GM19397 (cell line): ENCODE measurements at regions not wholly inside any gene's neighbourhood (a gene's known extent, or its start where the extent isn't known, plus 50 kb on each side); places are given as distances from the start of the nearest gene placed in this dataset.
"Not testable (repeated sequence)": the region's sequence is repeated elsewhere in the genome, so short reads cannot be mapped to it uniquely, and the experiment has no call there.

Experiments
- ATAC-seq: cut with Tn5 transposase; IDR thresholded peaks from one replicate; pipeline ENCODE4 v1.9.1; 2021; ENCODE audit warnings: mild to moderate bottlenecking, moderate library complexity; ENCODE audit not compliant: unreplicated experiment

DNA sequence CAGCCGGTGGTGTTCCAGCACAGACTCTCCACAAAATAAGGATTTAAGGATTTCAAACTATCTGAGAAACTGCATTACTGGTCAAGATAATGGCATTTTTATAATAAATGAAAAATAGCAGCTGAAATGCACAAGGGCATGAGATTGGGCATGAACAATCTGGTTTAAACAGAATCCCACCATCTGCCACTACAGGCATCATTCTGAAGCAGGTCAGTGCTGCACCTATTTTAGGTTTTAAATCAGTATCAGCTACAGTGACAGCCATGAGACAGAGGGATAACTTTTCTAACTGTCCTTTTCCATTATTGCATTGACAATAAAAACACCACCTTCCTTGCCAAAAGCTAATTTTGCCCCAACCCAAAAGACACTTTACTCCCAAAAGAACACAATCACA is 186.8 kb downstream of the ETV1 start:
- no peak for ATAC-seq

DNA sequence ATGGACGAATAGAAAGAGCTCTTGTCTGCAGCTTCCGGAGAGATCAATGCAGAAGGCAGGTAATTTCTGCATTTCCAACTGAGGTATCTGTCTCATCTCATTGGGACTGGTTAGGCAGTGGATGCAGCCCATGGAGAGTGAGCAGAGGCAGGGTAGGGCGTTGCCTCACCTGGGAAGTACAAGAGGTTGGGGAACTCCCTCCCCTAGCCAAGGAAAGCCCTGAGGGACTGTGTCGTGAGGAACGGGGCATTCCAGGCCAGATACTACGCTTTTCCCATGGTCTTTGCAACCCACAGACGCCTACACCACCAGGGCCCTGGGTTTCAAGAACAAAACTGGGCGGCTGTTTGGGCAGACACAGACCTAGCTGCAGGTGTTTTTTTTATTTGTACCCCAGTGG is 186.3 kb downstream of the ETV1 start:
- ATAC-seq = no peak

DNA sequence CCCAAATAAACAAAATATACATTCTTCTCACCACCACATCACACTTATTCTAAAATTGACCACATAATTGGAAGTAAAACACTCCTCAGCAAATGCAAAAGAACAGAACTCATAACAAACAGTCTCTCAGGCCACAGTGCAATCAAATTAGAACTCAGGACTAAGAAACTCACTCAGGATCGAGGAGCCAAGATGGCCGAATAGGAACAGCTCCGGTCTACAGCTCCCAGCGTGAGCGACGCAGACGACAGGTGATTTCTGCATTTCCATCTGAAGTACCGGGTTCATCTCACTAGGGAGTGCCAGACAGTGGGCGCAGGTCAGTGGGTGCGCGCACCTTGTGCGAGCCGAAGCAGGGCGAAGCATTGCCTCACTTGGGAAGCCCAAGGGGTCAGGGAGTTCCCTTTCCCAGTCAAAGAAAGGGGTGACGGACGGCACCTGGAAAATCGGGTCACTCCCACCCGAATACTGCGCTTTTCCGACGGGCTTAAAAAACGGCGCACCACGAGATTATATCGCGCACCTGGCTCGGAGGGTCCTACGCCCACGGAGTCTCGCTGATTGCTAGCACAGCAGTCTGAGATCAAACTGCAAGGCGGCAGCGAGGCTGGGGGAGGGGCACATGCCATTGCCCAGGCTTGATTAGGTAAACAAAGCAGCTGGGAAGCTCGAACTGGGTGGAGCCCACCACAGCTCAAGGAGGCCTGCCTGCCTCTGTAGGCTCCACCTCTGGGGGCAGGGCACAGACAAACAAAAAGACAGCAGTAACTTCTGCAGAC is 183.2 kb downstream of the ETV1 start:
- ATAC-seq = not testable (repeated sequence)

DNA sequence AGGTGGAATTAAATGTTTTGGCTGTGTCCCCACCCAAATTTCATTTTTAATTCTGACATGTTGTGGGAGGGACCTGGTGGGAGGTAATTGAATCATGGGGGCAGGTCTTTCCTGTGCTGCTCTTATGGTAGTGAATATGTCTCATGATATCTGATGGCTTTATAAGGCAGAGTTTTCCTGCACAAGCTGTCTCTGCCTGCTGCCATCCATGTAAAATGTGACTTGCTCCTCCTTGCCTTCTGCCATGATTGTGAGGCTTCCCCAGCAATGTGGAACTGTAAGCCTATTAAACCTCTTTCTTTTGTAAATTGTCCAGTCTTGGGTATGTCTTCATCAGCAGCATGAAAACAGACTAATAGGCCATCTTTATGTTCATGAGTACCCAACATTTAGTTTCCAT is 172.2 kb downstream of the ETV1 start:
- not testable (repeated sequence) for ATAC-seq

DNA sequence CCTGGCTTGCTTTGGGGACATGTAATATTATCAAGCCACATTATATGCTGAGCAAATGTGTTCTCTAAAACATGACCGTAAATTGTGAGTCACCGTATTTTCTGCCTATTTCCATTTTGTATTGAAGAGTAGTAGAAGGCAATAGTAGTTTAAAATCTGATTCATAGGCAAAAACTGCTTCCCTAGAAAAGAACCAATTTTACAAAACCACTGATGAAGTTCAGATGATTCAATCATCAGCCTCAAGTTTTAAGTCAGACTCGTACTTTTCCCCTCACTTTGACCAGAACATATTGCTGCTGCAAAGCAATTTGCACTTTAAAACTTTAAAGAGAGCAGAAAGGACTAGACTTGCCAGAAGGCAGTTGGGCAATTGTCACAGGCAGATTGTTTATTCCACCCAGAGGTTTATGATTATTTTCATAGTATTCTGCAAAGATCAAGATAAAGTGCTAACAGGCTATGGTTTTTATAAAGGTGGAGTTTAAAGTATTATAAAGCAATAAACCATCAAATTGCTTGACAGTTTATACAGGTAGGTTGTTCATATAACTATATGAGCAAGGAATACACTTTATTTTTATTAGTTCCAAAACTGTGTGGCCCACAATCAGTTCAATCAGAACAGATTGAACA is 168.2 kb downstream of the ETV1 start:
- ATAC-seq = no peak

DNA sequence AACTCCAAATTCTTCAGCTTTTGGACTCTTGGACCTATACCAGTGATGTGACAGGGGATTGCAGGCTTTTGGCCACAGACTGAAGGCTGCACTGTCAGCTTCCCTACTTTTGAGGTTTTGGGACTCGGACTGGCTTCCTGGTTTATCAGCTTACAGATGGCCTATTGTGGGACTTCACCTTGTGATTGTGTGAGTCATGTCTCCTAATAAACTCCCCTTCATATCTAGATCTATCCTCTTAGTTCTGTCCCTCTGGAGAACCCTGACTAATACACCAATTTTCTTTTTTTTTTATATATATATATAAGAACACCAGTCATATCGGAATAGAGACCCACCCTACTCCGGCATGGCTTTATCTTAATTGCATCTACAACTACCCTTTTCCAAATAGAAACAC is 166.8 kb downstream of the ETV1 start:
- no peak for ATAC-seq

DNA sequence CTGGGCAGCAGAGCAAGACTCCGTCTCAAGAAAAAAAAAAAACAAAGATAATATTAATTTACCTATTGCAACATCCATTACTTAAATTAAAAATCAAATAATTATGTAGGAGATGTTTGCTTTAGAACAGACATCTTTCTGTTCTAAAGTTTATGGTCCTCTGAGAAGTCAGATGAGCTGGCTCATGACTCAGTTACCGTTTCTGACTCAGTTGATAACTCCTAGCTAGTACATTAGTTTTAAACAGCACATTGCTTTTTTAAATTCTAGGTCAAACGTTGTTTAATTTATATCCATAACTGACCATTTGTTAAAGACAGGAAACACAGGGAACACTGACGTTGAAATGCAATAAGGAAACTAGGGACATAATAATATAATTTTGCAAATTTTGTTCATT is 162.7 kb downstream of the ETV1 start:
- ATAC-seq = no peak

DNA sequence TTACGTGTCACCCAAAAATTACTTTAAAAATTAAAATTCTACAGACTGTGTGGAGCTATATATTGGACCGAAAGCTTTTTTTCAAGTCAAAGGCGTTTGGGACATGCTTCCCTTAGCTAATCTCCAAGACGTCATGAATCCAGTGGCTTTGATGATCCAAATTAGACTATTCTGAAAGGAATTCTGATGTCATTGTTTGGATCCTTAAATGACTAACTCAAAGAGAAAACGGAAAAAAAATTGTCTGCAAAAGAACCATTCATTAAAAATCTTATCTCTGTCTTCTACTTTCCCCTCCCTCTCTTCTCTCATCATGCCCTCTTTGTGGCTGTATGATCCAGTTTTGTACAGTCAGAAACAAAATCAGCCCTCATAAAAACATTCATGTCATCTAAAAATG is 161.8 kb downstream of the ETV1 start:
- ATAC-seq = no peak

DNA sequence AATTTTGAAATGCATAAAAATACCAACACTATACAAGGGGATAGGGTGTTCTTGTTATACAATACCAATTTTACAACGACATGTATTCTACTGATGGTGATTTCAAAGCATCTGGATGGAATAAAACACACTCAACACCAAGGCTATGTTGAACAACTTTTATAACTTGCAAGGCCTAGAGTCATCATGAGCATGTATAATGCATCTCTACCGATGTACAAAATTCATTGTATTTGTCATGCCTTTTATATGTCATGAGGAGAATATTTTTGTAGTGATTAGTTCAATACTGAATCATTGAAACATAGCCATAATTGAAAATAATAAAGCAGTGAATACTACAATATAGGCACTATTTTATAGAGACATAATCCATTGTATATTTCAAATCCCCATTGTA is 160.2 kb downstream of the ETV1 start:
- no peak for ATAC-seq

DNA sequence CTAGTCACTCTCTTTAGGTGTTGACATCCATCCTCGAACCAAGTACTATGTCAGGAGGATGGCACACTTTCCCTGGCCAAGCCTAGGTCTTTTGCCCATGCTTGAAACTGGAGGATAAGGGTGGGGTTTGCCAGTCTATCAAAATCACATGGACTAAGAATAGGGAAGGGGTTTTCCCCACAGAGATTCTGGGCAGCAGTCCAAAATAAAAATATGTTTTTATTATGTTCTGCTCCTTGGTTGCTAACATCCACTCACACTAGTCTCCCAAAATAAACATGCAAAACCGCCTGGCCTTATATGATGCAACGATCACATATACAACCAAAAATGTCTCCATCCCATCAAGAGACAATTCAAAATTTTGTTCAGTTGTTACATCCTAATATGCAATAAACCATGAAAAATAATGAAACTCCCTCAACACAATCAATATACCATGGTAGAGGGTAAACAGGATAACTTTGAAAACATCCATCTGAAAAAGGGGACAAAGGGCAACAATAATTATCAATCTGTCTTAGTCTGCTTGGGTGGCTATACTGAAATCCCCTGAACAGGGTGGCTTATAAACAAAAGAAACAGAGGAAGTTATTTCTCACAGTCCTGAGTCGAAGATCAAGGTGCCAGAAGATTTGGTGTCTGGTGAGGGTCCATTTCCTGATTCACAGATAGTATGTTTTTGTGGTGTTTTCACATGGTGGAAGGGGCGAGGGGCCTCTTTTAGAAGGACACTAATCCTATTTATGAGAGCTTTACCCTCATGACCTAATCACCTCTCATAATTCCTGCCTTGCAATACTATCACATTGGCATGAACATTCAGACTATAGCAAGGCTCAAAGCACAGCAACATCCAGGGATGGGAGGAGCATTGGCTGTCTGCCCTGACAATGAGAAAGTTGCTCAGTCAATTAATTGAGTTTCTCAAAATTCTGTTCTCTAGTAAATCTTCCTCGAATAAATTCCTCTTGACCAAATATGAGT is 159.3 kb downstream of the ETV1 start:
- ATAC-seq = no peak

DNA sequence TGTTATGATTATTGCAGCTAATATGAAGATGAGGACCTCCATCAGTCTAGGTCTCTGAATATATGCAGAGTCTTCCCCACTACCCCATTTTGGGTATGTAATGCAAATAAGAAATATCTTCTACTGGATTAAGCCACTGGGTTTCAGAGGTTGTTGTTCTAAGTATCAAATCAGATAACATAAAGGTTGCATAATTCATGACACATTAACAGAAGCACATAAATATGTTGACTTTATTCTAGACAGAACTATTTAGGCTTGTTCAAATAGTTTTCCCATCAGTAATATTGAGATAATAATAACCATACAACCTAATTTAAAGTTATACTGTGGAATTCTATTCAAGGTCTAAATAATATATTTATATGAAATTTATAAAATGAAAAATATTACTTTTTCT is 157.1 kb downstream of the ETV1 start:
- ATAC-seq = no peak

DNA sequence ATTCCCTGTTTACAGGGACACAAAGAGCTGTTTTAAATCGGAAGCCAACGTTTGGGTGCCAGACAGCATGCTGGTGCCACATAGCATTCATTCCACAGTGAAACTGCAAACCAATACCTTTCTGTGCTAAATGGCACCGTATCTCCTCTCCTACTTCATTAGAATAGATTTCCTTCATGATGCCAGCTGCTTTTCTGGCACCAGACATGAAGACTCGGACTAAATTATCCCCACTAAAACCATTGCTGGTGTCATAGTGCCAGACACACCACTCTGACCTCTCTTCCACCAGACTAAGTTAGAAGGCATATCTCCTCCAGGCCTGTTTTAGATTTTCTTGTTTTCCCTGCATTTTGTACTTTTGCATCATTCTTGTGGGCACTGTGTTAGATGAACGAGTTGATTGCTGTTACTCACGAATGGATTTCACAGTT is 155.1 kb downstream of the ETV1 start:
- ATAC-seq = no peak

DNA sequence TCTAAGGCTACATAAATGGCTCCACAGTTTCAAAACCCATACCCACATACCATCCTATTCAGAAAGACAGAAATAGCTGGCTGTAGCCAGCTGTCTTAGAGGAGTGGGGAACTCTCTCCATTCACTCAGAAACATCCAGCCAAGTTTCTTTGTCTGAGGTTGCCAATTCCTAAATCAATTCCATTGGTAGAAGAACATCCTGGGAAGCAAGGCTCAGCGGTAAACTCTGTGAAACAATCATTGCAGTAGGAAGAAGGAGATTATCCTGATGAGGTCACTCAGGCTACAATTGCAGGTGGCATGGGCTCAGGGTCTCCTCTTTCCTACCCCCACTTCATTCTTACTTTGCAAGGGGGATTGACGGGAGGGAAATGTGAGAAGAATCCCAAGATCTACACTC is 154.0 kb downstream of the ETV1 start:
- no peak for ATAC-seq

DNA sequence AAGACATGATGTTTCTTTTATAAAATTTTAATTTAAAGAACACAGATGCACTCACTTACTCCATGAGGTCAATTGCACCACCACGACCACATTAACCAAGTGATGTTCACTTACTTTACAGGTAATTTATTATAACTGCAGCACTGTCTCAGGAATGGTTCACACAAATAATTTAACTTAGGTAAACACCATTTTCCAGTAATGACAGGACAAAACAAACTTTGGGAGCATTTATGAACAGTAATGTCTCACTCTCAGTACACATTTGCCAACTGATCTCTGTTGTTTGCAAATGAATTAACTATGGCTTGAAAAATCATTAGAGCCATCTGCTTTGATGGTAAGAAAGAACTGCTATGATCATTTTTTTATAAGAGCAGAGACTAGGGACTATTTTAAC is 150.4 kb downstream of the ETV1 start:
- ATAC-seq = no peak
